Inferior parietal cortex (tissue), 1 donor: ENCODE measurements at regions not wholly inside any gene's neighbourhood (a gene's known extent, or its start where the extent isn't known, plus 50 kb on each side); places are given as distances from the start of the nearest gene placed in this dataset.

Experiments used
- DNase-seq: peaks from one replicate; pipeline ENCODE4 v3.0.0-alpha.2; 2016; ENCODE audit errors: extremely low spot score

DNA sequence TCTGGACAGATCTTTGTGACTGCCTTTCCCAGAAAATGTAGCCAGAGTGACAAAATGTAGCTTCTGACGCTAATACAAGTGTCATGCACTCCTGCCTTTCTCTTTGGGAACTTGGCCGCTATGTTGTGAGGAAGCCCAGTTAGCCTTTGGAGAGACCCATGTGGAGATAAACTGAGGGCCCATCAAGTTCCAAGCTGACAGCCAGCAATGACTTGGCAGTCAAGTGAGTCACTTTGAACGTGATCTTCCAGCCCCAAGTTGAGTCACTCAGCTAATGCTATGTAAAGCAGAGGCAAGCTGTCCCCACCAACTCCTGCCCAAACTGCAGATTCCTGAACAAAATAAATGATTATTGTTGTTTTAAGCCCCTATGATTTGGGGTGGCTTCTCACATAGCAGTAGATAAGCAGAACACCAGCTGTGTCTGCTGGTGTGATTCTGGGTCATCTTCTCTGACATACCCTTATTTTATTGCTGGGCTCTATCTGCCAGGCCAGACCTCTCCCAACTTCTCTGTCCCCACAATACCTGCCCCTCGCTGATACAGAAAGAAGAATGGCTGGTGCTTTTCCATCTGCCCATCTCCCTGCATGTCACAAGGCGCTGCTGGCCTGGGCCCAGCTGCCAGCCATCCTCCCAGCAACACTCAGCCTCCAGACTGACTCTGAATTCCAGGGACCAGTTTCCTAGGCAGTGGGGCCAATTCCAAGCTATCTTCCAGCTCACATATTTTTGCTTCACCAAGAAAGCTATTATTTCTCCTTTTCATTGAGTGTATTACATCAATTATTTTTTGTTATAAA, 274.8 kb downstream of the LRFN2 start:
- DNase-seq, result no peak

DNA sequence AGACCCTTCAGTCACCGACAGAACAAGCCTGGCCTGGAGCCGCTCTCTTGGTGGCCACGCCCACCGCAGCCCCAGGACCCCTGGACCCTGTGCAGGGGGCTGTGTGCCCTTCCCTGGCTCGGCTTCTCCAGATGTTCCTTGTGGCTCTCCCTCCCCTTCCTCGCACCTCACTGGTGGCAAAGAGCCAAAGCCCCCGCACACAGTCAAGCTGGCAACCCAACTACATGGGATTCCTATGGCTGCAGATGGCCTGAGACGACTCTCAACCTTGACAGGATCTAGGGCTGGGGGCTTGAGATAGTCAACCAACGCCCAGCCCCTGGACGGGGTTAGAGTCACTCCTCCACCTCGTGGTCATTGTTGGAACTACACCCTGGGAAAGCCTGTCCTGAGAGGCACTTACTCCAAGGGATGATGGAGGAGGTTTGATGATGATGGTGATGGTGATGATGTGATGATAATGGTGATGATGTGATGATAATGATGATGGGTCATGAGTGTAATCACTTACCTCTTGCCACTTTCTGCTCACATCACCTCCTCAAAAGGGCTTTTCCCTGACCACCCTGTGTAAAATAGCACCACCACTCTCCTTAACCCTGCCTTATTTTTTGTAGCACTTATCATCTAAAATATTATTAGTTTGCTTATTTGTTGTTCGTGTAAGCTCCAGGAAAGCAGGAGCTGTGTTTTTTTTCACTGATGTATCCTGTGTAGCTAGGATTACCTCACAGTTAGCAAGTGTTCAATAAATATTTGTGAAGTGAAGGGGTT, 278.4 kb downstream of the LRFN2 start:
- peak; percentile 84 for DNase-seq

DNA sequence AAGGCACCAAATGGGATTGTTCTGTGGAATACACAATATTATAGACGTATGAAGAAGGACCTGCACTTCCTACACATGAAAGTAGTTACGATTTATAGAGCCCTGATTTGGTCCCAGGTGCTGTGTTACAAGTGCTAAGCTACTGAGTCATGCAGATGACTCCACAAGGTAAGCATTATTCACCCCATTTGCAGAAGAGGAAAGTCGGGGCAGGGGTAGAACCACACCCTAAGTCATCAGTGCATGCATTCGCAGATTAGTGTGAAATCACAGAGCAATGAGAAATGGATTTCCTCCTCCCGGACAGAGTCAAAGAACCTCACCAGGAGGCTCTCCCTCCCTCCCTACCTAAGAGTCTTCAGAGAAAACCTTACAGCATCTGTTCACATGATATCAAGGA, 279.5 kb downstream of the LRFN2 start:
- DNase-seq, result no peak

DNA sequence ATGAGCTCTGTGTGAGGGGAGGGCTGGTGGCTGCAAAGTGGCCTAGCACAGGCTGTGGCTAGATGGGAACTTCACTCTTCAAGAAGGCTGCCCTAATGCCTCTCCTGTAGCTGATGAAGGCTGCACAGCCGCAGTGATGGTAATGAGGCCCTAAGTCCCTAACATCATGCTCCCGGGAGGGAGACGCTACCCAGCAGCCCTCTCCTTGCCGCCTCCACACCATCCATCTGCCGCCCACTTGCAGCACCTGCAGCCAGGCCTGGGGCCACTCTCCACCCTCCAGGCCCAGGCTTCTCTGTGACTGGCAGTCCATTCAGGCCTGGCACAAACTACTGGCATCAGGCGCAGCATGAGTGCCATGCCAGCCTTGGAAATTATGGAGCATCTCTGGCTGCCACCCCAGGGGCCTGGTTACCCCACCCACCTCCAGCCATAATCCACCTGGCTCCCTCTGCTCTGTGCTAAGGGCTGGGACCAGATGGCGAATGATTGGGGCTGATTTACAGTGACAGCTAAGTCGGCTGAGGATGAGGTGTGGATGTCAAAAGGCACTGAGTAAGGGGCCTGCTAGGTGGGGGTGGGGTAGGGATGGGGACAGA, 284.2 kb downstream of the LRFN2 start:
- DNase-seq, result no peak

DNA sequence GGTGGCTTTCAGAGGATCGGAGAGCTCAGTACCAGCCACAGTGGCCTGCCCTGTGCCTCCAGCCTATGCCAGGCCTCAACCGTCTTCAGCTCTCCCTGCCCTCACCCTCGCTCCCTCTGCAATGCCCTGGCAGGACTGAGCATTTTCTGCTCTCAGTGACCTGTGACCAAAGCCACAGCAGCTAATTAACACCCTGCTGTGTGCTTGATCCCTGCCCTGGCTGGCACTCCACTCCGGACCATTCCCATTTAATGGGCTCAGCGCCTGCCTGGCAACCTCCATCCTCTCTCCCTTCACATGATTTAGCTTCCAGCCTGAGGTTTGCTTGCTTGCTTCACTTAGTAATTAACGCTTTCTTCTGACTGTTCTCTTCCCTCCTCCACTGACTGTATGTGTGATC, 287.5 kb downstream of the LRFN2 start:
- DNase-seq, result peak; percentile 24

- no peak for DNase-seq
These were observed 289.0 kb downstream of the LRFN2 start for GRCh38 chr6:40298207-40298606.

DNA sequence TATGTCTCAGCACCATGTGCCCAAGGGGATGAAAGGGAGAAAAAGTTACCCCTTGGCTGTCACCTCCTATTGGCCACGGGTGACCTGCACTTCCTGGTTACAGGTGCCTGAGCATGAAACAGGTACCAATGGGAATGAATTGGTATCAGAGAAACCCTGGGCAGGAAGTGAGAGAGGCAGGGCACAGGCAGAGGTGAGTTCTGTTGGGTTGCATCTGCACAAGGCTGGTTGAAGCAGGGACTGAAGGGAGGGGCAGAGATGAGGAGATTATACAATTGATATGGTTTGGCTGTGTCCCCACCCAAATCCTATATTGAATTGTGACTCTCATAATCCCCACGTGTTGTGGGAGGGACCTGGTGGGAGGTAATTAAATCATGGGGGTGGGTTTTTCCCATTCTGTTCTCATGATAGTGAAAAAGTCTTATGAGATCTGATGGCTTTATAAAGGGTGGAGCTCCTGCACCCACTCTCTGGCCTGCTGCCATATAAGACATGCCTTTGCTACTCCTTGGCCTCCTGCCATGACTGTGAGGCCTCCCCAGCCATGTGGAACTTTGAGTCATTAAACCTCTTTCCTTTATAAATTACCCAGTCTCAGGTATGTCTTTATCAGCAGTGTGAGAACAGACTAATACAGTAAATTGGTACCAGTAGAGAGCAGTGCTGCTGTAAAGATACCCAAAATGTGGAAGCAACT, 291.8 kb downstream of the LRFN2 start:
- DNase-seq, result no peak

DNA sequence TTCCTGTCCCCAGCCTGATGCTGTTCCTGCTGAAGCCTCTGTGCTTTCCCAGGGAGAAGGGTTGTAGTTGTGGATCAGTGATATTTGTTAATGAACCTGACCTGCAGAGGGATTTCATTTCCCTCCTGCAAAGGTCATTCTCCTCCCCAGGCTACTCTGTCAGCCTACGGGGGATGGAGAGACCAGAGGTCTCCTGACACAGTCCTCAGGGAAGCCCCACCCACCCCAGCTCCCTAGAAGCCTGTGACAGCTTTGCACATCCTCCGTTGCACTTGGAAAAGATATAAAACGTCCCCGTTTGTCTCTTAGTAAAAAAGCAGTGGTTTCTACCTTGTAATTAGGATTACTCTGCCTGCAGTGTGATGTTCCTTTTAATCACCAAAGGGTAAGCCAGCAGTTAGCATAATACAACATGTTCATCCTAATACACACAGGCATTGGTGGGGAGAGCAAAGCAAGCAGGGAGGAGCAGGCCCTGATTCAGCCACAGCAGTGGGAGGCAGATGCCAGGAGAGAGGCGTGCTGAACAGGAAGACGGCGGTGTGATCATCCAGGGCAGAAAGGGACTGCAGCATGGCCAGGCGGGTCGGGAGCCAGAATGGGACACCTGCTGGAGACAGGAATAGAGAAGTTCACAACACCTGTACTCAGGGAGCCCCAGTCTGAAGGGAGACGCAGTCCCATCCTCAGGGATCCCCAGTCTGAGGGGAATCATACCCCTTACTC, 293.5 kb downstream of the LRFN2 start:
- peak; percentile 11 for DNase-seq

DNA sequence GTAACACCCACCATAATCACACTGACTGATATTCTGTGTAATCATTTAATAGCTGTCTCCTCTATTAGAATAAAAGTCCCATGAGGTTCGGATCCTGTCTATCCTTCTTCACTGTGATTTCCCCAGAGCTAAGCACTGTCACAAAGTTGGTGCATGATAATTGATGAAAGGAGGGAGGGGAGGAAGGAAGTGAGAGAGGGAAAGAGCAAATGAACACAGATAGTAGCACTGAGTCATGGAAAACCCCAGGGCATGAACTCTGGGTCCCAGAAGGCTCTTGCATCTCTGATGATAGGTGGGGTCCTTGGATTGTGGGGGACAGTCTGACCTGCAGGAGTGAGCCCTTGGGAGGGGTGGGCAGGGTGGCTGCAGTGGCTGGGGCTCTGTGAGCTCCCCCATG, 294.1 kb downstream of the LRFN2 start:
- DNase-seq, result no peak

DNA sequence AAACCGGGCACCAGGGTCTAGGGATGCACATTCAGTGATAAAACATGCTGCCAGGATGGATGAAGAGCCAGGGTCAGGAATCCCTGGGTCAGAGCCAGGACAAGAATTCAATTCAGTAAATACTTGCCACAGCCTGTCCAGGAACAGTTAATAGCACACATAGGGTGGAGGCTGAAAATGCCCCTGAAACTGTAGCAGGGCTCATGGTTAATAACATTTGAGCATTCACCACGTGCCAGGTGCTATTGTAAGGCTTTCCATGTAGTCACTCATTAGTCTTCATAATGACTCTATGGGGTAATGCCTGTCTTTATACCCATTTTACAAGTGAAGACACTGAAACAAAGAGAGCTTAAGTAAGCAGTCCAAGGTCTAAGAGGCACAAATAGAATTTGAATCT, 296.3 kb downstream of the LRFN2 start:
- no peak for DNase-seq

GRCh38 chr6:40288919-40289318, 298.2 kb downstream of the LRFN2 start:
- DNase-seq, result no peak

- no peak for DNase-seq
These were observed 299.8 kb downstream of the LRFN2 start for GRCh38 chr6:40287296-40287850.

- DNase-seq, result no peak
These were observed 300.4 kb downstream of the LRFN2 start for GRCh38 chr6:40286721-40287120.

DNA sequence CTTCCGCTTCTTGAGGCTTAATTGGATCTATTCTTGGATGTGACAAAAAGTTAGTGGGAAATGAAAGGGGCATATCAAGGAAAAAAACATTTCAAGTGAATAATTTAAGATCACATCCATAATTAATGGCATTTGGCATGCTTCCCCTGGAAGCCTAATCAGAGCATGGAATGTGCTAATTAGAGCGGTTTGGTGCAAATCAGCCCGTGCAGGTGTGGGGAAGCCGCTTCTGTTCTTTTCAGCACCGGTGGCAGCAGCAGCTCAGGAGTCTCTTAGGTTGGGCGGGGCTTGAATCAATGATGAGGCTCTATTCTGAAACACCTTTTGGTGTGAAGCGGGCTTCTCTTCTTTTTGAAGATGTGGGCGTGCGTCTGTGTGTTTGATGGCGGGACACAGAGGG, 301.2 kb downstream of the LRFN2 start:
- DNase-seq, result no peak

DNA sequence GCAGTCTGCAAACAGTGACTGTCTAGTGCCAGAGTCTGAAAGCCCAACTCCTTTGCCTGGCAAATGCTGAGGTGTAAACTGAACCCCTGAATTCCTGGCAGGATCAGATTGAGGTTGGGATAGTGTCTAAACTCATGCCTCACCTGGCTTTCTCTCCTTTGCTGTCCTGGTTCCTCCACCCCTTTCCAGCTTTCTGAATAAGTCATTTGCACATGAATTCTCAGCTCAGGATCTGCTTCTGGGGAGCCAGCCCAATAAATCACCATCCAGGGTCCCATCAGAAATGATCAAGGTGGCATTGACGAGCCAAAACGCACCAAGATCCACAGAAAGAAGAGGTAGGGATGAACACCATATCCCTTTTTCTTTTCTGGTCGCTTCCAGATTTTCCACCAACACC, 301.6 kb downstream of the LRFN2 start:
- DNase-seq, result no peak

- no peak for DNase-seq
These were observed 304.2 kb downstream of the LRFN2 start for GRCh38 chr6:40282986-40283385.

GRCh38 chr6:40281402-40281801, 305.8 kb downstream of the LRFN2 start:
- no peak for DNase-seq

GRCh38 chr6:40280231-40280630, 306.9 kb downstream of the LRFN2 start:
- no peak for DNase-seq

- no peak for DNase-seq
These were observed 311.0 kb downstream of the LRFN2 start for GRCh38 chr6:40276141-40276540.

GRCh38 chr6:40274058-40274457, 313.1 kb downstream of the LRFN2 start:
- DNase-seq, result no peak

DNA sequence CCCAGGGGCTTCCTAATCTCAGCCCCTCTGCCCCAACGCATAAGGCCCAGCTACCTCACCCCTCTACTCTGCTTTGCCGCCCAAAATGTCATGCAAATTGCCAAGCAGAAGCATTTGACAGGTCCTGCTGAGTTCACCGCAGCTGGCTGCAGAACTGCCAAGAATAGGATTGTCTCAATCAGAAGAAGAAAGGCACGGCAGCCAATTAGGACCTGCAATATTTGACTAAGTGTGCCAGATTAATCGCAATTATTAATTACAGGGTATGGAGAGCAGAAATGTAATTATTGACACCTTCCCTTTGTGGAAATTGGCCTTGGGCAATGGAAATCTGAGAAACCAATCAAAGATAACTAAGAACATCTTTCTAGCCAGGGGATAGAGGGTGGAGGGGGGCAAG, 318.6 kb downstream of the LRFN2 start:
- no peak for DNase-seq
